Neuron (in vitro differentiated cells): ENCODE measurements at regions not wholly inside any gene's neighbourhood (a gene's known extent, or its start where the extent isn't known, plus 50 kb on each side); places are given as distances from the start of the nearest gene placed in this dataset.

Source experiments
- H2AFZ ChIP-seq: one replicate; pipeline ENCODE4 v1.6.1; 2013; ENCODE audit warnings: low read depth, mild to moderate bottlenecking, inconsistent platforms, low read length, moderate library complexity
- H3K27me3 ChIP-seq: one replicate; pipeline ENCODE4 v1.6.1; 2013; ENCODE audit warnings: low read length; ENCODE audit not compliant: insufficient read depth
- H3K36me3 ChIP-seq: one replicate; pipeline ENCODE4 v1.6.1; 2013; ENCODE audit warnings: low read length; ENCODE audit not compliant: insufficient read depth
- H3K4me1 ChIP-seq: one replicate; pipeline ENCODE4 v1.6.1; 2013; ENCODE audit warnings: low read length; ENCODE audit not compliant: insufficient read depth
- H3K4me3 ChIP-seq: 2 replicates; pipeline ENCODE4 v1.5.1; 2013; ENCODE audit warnings: mild to moderate bottlenecking, low read length, moderate library complexity
- H3K9me3 ChIP-seq: one replicate; pipeline ENCODE4 v1.6.1; 2013; ENCODE audit warnings: low read length

GRCh38 chr9:82445556-82445955 is 457.0 kb downstream of the SPATA31D1 start:
- Histone ChIP-seq H3K9me3 (no peaks in the 10 kb centered on the region), H3K4me1 (no peaks in the 10 kb centered on the region), H3K36me3 (no peaks in the 10 kb centered on the region), H2AFZ (no peak overlapping the region), H3K4me3 (no peak overlapping the region), H3K27me3 (no peaks in the 10 kb centered on the region)

- Histone ChIP-seq H3K9me3 (no peaks in the 10 kb centered on the region), H3K4me1 (no peaks in the 10 kb centered on the region), H3K36me3 (no peaks in the 10 kb centered on the region), H3K4me3 (no peak overlapping the region), H3K27me3 (no peaks in the 10 kb centered on the region), H2AFZ (no peak overlapping the region)
These were observed 458.8 kb downstream of the SPATA31D1 start for GRCh38 chr9:82447343-82447742.

- no peaks in the 10 kb centered on the region for H3K36me3 ChIP-seq
- no peaks in the 10 kb centered on the region for H3K27me3 ChIP-seq
- no peak overlapping the region for H2AFZ ChIP-seq
- no peak overlapping the region for H3K4me3 ChIP-seq
- no peaks in the 10 kb centered on the region for H3K4me1 ChIP-seq
- H3K9me3 ChIP-seq = no peaks in the 10 kb centered on the region
These were observed 461.4 kb downstream of the SPATA31D1 start for GRCh38 chr9:82449986-82450385.

- H3K9me3 ChIP-seq = no peaks in the 10 kb centered on the region
- H3K4me3 ChIP-seq = no peak overlapping the region
- H2AFZ ChIP-seq = no peak overlapping the region
- no peaks in the 10 kb centered on the region for H3K36me3 ChIP-seq
- H3K27me3 ChIP-seq = no peaks in the 10 kb centered on the region
- H3K4me1 ChIP-seq = no peaks in the 10 kb centered on the region
These were observed 466.1 kb downstream of the SPATA31D1 start for GRCh38 chr9:82454509-82455190.

- Histone ChIP-seq H2AFZ (no peak overlapping the region), H3K9me3 (no peaks in the 10 kb centered on the region), H3K36me3 (no peaks in the 10 kb centered on the region), H3K4me3 (no peak overlapping the region), H3K4me1 (no peaks in the 10 kb centered on the region), H3K27me3 (no peaks in the 10 kb centered on the region)
These were observed 468.1 kb downstream of the SPATA31D1 start for GRCh38 chr9:82456642-82457041.

GRCh38 chr9:82457298-82457697 is 468.7 kb downstream of the SPATA31D1 start:
- no peak overlapping the region for H2AFZ ChIP-seq
- H3K4me3 ChIP-seq = no peak overlapping the region
- no peaks in the 10 kb centered on the region for H3K9me3 ChIP-seq
- H3K4me1 ChIP-seq = no peaks in the 10 kb centered on the region
- H3K27me3 ChIP-seq = no peaks in the 10 kb centered on the region
- H3K36me3 ChIP-seq = no peaks in the 10 kb centered on the region

GRCh38 chr9:82457891-82458290 is 469.3 kb downstream of the SPATA31D1 start:
- no peak overlapping the region for H2AFZ ChIP-seq
- H3K4me1 ChIP-seq = no peaks in the 10 kb centered on the region
- H3K4me3 ChIP-seq = no peak overlapping the region
- H3K27me3 ChIP-seq = no peaks in the 10 kb centered on the region
- H3K9me3 ChIP-seq = no peaks in the 10 kb centered on the region
- no peaks in the 10 kb centered on the region for H3K36me3 ChIP-seq

GRCh38 chr9:82458296-82458695 is 469.7 kb downstream of the SPATA31D1 start:
- Histone ChIP-seq H3K27me3 (no peaks in the 10 kb centered on the region), H3K9me3 (no peaks in the 10 kb centered on the region), H3K4me1 (no peaks in the 10 kb centered on the region), H3K4me3 (no peak overlapping the region), H2AFZ (no peak overlapping the region), H3K36me3 (no peaks in the 10 kb centered on the region)

- no peaks in the 10 kb centered on the region for H3K4me1 ChIP-seq
- no peaks in the 10 kb centered on the region for H3K36me3 ChIP-seq
- no peak overlapping the region for H3K4me3 ChIP-seq
- no peaks in the 10 kb centered on the region for H3K27me3 ChIP-seq
- H2AFZ ChIP-seq = no peak overlapping the region
- H3K9me3 ChIP-seq = no peaks in the 10 kb centered on the region
These were observed 478.2 kb downstream of the SPATA31D1 start for GRCh38 chr9:82466616-82467260.

- no peaks in the 10 kb centered on the region for H3K27me3 ChIP-seq
- no peak overlapping the region for H3K4me3 ChIP-seq
- H3K36me3 ChIP-seq = no peaks in the 10 kb centered on the region
- no peaks in the 10 kb centered on the region for H3K9me3 ChIP-seq
- no peak overlapping the region for H2AFZ ChIP-seq
- no peaks in the 10 kb centered on the region for H3K4me1 ChIP-seq
These were observed 478.9 kb downstream of the SPATA31D1 start for GRCh38 chr9:82467436-82467835.

GRCh38 chr9:82474235-82474634 is 485.7 kb downstream of the SPATA31D1 start:
- H2AFZ ChIP-seq = no peak overlapping the region
- H3K27me3 ChIP-seq = no peaks in the 10 kb centered on the region
- no peaks in the 10 kb centered on the region for H3K36me3 ChIP-seq
- H3K4me3 ChIP-seq = no peak overlapping the region
- H3K9me3 ChIP-seq = no peaks in the 10 kb centered on the region
- peaks cover 3% of the 10 kb centered on the region for H3K4me1 ChIP-seq

GRCh38 chr9:82475584-82476301 is 487.2 kb downstream of the SPATA31D1 start:
- H3K4me3 ChIP-seq = no peak overlapping the region
- H3K9me3 ChIP-seq = no peaks in the 10 kb centered on the region
- no peak overlapping the region for H2AFZ ChIP-seq
- no peaks in the 10 kb centered on the region for H3K36me3 ChIP-seq
- peaks cover 3% of the 10 kb centered on the region for H3K4me1 ChIP-seq
- no peaks in the 10 kb centered on the region for H3K27me3 ChIP-seq

- Histone ChIP-seq H3K36me3 (no peaks in the 10 kb centered on the region), H2AFZ (no peak overlapping the region), H3K27me3 (no peaks in the 10 kb centered on the region), H3K4me3 (no peak overlapping the region), H3K9me3 (no peaks in the 10 kb centered on the region), H3K4me1 (peaks cover 6% of the 10 kb centered on the region)
These were observed 492.3 kb downstream of the SPATA31D1 start for GRCh38 chr9:82480921-82481320.
